NCI-H774 (cell line): ENCODE measurements at regions not wholly inside any gene's neighbourhood (a gene's known extent, or its start where the extent isn't known, plus 50 kb on each side); places are given as distances from the start of the nearest gene placed in this dataset.

Experiments
- DNase-seq: peaks from one replicate; lab custom pipeline; 2025; lab: John Stamatoyannopoulos, UW

DNA sequence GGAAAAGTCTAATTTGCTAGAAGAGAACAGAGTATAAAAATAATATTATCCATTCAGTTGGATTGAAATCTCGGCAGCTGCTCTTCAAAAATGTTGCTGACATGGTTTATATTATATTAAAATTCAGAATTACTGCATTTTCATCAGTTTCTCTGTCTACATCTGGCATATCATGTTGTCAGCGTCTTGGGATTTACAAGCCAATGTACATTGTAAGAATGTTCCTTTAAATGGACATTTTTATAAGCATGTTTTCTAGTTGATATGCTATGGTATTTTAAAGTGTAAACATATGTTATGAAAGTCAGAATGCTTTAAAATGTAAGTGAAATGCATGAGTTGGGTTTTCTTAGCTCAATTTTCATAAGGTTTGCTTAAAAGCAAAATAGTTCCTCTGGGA lies 528.1 kb upstream of the CDH8 start:
- DNase-seq: no peak

DNA sequence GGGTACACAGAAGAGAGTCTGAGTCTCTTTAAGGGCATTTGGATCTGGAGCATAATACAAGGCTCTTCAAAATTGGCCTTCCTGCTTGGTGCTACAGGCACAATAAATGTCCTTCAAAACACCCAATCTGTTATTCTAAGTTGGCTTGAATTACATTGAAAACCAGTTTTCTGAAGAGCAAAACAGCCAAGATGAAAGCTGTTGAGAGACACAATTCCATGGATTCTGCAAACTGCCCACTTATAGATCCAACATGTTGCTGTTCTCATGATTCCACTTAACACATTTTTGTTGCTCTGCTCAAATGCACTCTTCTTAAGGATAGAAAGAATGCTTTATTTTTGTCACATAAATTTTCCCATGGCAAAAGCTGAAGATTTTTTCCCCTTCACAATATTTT lies 525.9 kb upstream of the CDH8 start:
- no peak for DNase-seq

DNA sequence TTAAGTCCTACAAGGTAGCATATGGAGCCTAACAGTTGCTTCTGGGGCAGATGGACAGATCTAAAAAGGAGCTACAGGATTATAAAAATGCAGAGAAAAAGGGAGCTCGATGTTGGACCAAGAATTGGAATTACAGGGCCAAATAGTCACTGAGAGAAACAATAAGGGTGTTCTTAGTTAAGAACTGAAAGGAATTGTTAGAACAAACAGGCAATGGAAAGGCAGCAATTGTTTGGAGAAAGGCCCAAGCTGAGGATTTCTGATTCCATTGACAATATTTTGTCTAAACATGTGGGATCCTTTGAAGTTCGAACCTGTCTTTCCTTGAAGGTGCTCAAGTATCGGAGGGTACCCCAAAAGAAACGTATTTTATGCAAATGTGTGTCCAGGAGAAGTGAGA lies 513.6 kb upstream of the CDH8 start:
- no peak for DNase-seq

DNA sequence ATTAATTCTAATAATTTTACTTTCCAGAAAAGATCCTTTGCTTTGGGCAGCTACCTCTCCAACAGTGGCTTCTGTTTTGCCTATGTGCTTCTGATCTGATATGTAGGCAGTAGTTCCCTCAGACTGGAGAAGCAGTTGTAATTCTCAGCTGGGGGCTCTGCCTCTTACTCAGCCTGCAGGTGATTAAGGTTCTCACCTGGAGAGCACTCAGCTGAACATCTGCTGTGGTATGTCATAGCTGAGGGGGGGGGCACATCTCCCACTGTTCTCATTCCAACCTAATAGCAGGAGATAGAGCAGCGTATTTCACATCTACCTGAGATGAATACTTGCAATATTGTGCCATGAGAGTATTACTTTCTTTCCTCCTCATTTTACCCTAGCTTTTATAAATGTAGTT lies 511.9 kb upstream of the CDH8 start:
- no peak for DNase-seq

DNA sequence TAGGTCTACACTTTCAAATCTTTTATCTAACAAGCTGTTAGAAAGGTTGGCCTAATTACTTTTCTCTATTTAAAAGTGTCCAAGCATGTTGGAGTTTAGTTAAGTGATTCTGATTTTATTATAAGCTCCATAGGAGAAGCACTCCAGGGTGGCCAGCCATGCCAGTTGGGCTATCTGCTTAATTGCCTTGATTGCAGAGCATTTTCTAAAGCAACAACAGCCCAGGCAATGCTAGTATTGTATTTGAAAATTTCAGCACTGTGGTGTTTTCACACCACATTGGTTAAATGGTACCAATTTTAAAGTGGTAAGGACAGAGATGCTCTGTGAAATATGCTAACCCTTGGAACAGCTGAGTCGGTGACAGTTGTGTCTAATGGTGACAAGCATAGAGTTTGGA lies 510.5 kb upstream of the CDH8 start:
- DNase-seq: no peak

DNA sequence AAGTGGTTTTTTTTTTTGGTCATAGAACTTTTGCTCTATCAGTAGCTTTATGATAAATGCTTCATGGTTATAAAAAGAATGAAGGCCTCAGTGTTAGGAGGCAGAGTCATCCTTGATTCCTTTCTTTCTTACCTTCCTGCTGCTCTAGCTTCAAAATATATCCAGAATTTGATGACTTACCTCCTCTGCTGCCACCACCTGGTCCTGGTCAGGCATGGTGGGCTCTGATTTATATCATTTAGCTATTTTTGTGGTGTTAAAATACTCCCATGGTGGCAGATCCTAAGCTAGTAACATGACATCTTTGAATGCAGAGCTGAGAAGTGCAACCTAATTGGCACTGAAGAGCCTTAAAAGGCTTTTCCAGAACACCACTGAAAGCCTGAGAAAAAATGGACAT lies 508.8 kb upstream of the CDH8 start:
- no peak for DNase-seq

DNA sequence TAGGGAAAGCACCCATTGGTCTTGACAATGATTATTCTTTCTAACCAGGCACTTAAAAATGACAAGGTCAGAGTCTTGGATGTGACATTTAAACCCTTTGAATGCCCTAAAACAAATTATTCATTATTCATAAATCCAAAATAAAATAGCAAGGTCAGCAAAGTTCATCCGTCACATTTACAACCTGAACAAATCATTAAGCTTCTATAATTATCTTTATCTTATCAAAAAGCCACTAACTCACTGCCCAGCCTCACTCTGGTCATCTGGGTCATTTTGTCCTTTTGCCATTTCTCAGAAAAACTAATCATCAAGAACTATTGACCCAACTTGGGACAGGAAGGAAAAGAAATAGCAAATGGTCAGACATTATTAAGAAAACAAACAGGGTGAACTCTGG lies 507.3 kb upstream of the CDH8 start:
- DNase-seq: no peak

DNA sequence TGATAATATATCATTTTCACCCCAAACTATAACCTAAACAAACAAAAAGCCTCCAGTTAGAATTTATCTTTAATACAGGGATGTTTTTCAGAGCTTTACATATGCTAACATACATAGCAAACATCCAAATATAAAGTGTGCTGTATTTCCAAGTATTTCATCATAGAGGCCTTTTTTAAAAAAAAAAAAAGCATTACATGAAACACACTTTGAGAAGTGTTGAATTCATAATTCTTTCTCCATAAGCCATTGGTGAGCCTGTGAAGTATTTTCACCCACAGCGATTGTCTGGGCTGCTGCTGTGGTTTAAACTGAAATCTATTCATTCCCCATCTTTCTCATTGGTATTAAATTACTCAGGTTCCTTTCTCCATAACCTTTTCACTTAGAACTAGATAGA lies 503.4 kb upstream of the CDH8 start:
- DNase-seq: no peak

DNA sequence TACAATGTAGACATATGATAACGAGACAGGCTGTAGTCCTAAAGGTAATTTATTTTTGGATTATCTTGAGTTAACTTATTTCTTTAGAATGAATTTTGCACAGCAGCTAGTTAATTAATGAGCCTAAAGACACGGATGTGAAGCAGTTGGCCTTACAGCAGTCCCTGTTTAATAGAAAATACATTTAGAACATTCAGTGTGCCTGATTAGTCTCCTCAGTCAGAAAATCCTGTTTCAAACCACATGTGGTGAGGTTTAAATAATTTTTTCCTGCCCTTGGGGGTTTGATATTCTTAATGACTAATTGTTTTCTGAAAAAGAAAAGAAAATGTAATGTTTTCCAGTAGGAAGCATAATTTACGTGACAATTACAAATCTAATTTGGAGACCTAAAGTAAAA lies 494.2 kb upstream of the CDH8 start:
- no peak for DNase-seq

DNA sequence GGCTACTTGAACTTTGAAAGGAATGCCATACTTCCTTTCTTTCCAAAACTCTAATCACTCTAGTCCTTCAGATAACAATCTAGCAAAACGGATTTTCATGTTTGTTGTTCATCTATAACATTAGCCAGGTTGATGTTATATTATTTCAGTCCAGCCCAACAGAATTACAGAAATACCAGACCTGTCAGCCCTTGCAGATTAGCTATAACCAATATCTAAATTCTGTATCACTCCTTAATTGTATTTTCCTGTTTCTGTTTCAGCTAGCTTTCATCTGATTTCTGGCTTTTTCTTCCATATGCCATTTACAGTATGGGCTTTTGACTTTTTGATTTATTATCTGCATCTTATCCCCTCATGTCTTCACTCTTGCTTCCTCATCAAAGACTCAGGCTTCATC lies 479.8 kb upstream of the CDH8 start:
- no peak for DNase-seq

DNA sequence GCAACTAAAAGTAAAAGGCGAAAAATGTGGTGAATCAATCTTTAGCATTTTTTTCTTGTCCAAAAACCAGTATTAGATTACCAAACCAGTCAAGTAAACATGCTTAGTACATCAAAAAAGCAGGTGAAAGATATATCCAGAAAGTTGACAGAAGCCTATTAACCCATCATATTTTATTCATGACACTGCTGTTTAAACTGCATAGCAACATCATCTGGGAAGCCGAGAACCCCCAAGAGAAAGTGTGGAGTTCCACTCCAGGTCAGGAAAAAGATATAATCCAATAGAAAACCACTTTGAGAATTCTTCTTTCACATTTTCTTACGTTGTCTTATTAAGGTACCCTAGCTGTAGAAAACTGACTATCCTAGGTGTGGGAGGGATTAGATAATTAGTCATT lies 466.8 kb upstream of the CDH8 start:
- no peak for DNase-seq

DNA sequence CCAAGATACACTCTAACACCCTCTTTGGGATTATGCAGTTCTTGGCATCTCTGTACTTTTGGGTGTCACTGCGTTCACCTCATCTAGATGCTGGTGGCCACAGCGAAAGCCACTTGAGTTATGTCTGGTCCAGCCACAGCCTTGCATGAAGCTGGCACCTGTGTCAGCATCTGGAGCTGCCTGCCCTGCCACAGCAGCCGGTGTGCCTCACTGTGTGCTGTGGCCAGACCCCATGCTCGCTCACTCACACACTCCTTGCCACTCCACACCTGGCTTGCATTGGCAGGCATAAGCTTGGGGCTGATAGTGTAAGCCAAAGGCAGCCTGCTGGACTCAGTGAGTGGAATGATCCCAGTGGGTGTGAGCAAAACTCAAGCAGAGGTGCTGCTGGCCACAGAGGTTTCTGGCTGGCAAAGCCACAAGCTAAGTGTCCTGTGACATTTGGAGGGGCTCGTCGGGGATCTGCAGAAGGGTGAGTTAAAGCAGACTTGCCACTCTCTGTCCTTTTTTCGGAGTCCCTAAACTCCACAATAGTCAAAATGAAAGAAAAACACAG lies 442.7 kb upstream of the CDH8 start:
- no peak for DNase-seq

DNA sequence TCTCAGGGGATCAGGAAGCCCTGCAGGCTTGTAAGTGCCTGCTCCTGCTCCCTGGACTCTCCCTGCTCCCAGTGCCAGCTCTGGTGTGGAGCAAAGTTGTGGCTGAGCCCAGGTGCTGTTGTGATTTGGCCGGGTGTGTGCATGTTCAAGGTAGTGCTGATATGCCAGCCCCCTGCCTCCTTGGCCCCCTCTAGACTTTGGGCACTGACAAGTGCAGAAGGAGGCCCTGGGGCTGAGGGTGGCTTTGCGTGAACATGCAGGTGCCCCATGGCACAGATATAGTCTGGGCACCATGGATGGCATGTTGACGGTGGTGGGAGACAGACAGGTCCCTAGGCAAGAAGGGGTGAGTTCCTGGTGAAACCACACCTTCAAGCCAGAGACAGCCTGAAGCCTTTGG lies 441.6 kb upstream of the CDH8 start:
- DNase-seq: no peak

DNA sequence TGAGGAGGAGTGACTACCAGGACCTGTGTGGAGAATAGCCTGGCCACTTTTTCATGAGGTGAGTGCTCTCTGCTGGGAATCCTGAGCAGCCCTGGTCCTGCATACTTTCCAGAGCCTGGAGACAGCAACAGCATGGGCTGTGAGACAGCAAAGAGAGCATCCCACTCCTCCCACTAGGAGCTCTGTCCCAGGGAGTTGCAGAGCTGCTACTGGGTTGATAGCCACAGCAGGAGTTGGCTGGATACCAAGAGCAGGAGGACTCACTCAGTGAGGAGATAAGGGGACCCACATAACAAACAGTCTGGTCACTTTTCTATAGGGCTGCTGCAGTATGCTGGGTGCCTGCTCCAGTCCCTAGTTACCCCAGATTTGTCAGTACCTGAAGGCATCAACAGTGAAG lies 439.3 kb upstream of the CDH8 start:
- no peak for DNase-seq

DNA sequence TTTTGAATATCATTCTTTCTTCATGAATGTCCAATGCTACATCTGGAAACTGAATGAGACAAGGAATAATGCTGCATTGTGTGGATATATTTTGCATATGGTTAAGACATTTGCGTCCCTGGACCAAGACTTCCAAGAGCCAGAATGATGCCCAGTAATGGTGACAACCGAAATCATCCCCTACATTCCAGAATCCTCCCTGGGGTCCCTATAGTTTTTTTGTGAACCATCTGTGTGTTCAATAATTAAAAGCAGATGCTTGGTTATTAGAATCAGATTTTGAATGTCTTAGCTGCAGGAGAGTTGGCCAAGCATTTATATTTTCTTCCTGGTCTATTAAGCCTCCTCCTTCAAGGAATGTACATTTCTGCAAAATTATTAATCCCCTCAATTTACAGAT lies 426.7 kb upstream of the CDH8 start:
- DNase-seq: no peak

DNA sequence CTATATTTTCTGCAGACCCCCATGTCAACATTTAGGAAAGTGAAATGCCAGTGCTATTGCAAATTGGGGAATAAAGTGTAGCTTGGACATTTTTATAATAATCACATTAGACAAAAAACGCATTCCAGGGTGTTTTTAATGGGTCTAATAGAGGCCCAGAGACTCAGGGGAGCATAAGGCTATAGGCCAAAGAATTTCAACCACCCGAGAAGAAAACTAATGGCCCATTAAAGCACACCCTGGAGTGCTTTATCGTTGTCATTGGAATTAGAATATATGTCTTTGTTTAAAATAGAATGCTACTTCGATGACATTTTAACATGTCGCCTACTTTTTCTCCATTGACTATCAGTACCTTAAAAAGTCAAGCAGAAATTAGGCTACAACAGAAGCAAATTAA lies 414.1 kb upstream of the CDH8 start:
- no peak for DNase-seq

DNA sequence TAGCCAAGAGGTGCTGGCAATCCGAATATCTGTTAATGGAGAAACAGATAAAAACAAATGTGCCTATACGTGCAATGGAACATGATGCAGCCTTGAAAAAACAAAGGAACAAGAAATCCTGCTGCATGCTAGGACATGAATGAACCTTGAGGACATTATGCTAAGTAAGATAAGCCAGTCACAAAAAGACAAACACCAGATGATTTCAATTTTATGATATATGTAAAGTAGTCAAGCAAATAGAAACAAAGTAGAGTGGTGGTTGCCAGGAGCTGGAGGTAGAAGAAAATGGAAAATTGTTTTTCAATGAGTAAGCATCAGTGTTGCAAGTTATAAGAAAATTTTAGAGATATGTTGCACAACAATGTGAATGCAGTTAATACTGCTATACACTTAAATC lies 409.7 kb upstream of the CDH8 start:
- no peak for DNase-seq

DNA sequence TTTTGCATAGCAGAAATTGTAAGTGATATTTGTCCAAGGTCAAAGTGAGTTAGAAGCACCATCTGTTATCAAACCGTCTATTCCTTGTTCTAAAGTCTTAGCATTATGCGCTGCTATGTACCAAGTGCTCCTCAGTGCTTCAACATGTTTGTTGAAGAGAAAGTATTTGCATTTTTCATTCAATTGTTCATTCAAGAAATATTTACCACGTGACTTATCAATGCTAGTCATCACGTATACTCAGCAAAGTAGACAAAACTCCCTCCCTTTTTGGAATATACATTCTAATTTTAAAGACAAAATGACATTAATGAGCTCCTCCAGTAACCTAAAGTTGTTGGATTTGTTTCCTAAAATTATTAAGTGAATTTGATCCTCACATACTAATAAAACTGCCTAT lies 388.0 kb upstream of the CDH8 start:
- no peak for DNase-seq

DNA sequence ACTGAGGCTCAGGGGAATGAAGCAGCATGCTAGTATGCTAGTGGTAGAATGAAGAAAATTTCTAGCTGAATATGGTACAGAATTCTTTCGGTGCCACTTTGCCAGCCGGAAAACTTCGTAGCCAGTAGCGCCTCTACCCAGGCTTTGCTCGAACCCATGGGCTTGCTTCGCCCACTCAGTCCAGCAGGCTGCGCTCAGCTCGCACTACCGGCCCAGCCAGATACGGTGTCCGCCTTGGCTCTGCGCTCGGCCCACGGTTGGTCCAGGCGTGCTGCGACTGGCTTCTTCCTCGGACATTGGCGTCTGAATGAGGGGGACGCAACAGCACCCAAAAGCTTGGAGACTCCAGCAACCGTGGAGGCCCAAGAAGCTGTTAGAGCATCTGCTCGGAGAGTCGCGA lies 372.5 kb upstream of the CDH8 start:
- DNase-seq: no peak

DNA sequence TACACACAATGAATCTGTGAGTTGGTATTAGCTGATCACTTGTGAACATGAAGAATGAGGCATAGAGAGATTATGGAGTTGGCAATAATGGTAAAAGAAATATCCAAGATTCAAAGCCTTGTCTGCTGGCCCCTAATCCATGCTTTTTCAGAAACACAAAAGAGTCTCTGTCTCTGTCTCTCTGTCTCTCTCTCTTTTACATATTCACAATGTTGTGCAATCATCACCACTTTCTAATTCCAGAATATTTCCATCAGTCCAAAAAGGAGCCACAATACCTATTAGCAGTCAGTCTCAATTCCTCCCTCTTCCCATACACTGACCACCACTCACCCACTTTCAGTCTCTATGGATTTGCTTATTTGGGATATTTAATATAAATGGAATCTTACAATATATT lies 370.1 kb upstream of the CDH8 start:
- no peak for DNase-seq

DNA sequence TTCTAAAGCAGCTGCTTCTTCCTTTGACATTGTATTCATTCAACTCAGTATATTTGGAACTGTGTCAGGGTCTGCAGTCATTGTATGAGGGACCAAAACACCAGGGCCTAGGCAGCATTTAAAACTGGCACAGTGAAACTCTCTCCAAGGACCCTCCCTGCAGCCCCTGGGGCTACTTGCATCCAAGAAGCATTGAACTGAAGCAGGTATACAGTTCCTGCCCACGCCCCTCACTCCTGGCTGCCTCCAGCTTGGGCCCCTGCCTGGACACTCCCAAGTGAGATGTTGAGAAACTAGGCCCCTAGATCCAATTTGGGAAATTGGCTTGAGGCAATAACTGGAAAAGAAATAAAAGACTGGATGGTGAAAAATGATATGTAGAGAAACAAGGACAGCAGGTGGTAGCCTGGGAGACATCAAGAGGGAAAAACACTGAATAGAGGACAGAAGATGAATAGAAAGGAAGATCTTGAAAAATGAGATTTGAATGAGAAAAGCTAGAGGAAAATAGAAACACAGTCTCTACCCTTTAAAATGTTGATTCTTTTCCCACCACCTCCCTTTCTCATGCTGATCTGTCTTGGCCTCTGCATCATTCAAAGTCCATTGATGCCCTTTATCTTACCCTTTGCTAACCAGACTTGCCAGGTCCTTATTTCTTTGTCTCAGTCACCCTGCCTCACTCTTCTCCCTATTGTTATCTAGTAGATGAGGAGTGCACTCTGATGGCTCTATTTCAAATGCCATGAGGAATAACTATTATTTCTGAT lies 368.8 kb upstream of the CDH8 start:
- no peak for DNase-seq

DNA sequence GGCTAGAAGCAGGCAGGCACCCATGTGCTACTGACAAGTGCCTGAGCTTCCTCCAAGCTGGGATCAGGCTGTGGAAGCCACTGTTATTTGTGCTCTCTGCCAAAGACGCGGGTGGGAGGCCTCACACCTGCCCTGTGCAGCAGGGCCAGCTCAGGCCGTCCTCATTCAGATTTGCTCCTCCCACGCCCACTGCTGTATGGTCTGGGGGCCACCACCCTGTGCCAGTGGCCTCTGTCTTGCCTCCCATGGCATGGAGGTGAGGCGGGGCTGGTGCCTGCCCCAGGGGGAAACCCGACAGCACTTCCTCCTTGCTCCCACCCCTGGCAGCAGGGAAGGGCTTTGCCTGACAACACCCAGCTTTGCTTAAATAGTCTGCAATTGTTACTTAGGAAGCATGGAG lies 356.5 kb upstream of the CDH8 start:
- no peak for DNase-seq

DNA sequence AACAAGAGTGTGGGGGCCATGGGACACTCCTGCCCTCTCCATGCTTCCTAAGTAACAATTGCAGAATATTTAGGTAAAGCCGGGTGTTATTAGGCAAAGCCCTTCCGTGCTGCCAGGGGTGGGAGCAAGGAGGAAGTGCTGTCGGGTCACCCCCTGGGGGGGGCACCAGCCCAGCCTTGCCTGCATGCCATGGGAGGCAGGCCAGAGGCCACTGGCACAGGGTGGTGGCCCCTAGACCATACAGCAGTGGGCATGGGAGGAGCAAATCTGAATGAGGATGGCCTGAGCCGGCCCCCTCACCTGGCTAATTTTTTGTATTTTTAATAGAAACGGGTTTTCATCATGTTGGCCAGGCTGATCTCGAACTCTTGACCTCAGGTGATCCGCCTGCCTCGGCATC lies 355.7 kb upstream of the CDH8 start:
- no peak for DNase-seq

DNA sequence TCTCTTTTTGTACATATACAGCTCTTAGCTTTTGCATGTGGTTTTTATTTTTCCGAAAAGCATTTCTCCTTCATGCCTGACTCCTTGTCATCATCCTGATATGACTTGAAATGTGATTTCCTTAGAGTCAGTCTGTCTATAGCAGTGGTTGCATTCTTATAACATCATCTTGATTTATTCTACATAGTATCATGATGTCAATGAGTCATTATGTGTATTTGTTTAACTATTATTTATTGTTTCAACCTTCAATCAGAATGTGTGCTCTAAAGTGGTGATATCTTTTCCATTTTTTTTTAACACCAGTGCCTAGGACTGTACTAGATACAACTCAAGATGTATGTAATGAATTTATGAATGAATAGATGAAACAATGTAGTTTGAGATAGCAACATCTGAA lies 354.9 kb upstream of the CDH8 start:
- DNase-seq: no peak
